ENCODE measurements at regions not wholly inside any gene's neighbourhood (a gene's known extent, or its start where the extent isn't known, plus 50 kb on each side); places are given as distances from the start of the nearest gene placed in this dataset.
"Not testable (repeated sequence)": the region's sequence is repeated elsewhere in the genome, so short reads cannot be mapped to it uniquely, and the experiment has no call there.

DNA sequence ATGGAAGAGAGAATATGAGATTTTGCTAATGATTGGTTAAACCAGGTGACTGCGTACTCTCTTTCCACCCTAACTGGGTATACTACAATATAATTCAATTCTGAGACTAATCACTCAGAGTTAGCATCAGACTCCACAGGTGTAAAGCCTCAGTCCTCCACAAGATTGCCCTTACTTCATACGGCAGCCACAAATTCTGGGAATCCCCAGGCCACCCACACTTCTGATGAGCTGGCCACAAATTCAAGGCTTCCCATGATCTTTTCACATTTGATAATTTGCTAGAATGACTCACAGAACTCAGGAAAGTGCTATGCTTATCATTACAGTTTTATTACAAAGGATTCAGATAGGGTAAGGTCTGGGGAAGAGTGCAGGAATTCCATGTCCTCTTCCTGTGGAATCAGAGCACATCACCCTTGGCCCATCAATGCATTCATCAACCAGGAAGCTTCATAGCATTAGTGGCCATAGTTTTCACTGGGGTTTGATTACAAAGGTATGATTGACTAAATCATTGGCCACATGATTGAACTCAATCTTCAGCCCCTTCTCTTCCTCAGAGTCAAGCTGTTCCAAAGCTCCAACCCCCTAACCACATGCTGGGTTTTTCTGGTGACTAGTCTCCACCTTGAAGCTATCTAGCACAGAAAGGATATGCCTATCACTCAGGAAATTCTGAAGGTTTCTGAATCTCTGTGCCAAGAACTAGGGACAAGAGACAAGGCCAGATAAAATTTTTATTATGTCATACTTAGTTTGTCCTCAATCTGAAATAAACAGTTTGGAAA is 131.7 kb downstream of the HHIPL2 start:
- no peak for DNase-seq (ENCODE audit: low spot score)

DNA sequence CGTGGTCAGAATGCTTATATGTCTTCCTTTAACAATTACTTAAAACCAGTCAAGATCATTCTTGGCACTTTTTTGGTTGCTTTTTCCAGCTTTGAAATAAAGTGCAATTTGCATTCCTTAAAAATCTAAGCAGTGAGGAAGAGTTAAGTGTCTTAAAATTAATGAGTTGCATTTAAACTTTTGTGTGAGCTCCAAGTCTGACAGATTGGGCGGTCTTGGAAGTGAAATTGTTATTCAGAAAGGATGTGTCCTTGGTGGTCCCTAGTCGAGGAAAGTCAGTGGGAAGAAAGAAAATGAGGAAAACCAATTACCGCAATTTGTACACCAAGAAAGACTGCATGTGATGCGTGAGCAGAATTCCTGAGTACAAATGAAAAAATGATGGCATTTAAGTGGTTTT is 132.5 kb downstream of the HHIPL2 start:
- DNase-seq (ENCODE audit: low spot score) = no peak

- no peak for DNase-seq (ENCODE audit: low spot score)
These were observed 133.8 kb downstream of the HHIPL2 start for GRCh38 chr1:222413991-222414549.

GRCh38 chr1:222413436-222413835 is 134.5 kb downstream of the HHIPL2 start:
- no peak for DNase-seq (ENCODE audit: low spot score)

DNA sequence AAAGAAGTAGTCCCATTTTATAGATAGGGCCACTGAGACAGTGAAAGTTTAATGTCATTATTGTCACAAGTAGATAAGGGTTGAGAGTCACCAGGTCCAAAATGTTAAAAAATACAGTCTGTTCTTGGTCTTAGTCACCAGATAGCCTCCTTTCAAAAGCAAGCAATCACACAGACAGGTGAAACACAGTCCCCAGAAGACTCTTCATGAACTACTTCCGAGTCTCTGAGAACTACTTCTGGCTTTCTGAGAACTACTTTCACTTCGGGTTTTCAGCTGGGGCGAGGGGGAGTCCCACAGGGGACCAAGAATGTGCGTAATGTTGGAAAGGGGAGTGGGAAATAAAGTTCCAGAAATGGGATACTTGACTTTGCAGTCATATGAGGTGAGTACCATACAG is 143.2 kb downstream of the HHIPL2 start:
- DNase-seq (ENCODE audit: low spot score) = no peak

- no peak for DNase-seq (ENCODE audit: low spot score)
These were observed 148.7 kb downstream of the HHIPL2 start for GRCh38 chr1:222399197-222399596.

DNA sequence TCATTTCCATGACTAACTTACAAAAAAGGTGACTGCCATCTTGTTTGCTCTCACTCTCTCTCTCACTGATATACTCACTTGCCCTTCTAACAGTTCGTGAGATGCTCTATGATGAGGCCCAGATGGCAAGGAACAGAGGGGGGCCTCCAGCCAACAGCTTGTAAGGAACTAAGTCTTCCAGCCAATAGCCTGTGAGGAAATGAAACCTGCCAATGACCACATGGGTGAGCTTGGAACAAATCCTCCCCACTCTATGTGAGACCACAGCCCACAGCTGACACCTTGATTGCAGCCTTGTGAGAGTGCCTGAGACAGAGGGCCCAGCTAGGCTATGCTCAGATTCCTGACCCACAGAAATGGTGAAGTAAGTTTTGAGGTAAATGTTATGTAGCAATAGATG is 153.7 kb downstream of the HHIPL2 start:
- no peak for DNase-seq (ENCODE audit: low spot score)

- DNase-seq (ENCODE audit: low spot score) = no peak
These were observed 155.3 kb downstream of the HHIPL2 start for GRCh38 chr1:222392556-222392955.

GRCh38 chr1:222390181-222390580 is 157.7 kb downstream of the HHIPL2 start:
- DNase-seq (ENCODE audit: low spot score) = no peak

DNA sequence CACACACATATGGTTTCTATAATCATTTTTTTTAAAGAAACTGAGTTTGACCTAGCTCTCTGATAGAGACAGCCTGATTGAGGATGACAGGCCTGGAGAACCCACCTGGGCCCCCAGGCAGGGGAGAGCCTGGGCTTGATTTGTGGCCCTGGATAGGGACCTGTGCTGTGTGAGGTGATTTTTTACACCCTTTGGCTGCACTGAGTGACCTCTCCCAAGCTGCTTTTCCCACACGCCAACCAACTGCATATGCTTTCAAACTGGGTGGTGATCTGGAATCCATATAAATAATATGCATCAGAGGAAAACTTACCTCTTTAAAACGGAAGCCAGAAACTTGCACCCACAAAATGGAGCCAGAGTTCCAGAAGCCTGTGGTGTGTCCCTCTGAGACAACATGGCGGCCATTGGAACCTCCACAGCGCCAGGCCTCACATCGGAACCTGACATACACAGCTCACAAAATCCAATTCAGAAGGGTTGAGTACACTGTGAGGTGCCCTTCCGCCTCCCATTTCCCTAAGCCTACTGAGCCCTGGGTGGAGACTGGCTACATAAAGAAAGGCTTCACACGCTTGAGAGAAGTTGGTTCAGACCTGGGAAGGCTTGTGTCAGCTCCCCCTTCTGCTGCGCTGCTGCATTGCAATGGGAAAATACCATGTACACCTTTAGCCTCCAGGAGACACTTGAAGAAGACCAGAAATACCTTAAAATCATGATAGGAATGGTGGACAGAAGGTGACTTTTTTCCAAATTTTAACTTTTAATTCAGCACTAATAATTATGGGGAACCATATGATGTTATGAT is 160.7 kb downstream of the HHIPL2 start:
- peak; percentile 21 for DNase-seq (ENCODE audit: low spot score)

DNA sequence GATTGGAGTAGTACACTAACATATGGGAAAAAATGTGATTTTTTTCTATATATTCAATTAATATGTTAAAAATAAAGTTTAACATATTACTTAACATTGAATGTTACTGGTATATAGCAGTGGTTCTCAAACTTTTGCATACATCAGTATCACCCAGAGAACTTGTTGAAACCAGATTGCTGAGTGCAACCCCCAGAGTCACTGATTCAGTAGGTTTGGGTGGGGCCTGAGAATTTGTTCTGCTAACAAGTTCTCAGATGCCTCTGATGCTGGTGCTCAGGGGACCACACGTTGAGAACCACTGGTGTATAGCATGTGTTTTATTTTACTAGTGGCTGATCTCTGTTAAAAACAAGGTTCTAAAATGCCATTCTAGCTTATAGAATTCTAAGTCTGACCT is 161.9 kb downstream of the HHIPL2 start:
- DNase-seq (ENCODE audit: low spot score) = no peak

GRCh38 chr1:222385262-222385661 is 162.6 kb downstream of the HHIPL2 start:
- no peak for DNase-seq (ENCODE audit: low spot score)

DNA sequence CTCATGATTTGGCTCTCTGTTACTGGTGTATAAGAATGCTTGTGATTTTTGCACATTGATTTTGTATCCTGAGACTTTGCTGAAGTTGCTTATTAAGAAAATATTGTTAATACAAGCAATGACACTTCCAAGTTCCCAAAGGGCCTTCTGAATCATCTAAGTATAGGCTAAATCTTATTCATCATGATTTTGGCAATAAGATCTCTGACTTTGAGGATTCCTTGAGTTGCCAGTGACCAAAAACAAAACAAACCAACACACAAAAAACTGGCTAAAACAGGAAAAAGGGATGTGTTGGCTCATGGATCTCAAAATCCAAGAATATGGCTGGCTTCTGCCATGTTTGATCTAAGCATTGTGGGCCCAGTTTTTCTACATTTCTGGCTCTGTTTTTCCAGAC is 163.4 kb downstream of the HHIPL2 start:
- no peak for DNase-seq (ENCODE audit: low spot score)

- DNase-seq (ENCODE audit: low spot score) = no peak
These were observed 165.7 kb downstream of the HHIPL2 start for GRCh38 chr1:222382171-222382570.

GRCh38 chr1:222377428-222378088 is 170.3 kb downstream of the HHIPL2 start:
- no peak for DNase-seq (ENCODE audit: low spot score)

DNA sequence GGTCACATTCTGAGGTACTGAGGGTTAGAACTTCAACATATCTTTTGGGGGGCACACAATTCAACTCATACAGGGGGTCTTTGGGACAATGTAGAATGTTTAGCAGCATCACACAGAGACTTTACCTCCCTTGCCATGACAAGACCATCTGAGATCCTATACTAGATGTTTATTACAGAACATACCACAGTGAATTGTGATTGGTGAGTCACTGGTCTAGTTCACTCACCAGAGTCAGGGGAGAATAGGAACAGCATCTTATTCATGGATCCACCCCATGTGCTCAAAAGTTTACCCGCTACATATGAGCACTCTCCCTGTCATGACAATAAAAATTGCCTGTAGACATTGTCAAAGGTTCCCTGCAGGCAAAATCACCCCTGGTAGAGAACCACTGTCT is 171.1 kb downstream of the HHIPL2 start:
- DNase-seq (ENCODE audit: low spot score) = not testable (repeated sequence)

GRCh38 chr1:222375701-222376100 is 172.2 kb downstream of the HHIPL2 start:
- DNase-seq (ENCODE audit: low spot score) = no peak

DNA sequence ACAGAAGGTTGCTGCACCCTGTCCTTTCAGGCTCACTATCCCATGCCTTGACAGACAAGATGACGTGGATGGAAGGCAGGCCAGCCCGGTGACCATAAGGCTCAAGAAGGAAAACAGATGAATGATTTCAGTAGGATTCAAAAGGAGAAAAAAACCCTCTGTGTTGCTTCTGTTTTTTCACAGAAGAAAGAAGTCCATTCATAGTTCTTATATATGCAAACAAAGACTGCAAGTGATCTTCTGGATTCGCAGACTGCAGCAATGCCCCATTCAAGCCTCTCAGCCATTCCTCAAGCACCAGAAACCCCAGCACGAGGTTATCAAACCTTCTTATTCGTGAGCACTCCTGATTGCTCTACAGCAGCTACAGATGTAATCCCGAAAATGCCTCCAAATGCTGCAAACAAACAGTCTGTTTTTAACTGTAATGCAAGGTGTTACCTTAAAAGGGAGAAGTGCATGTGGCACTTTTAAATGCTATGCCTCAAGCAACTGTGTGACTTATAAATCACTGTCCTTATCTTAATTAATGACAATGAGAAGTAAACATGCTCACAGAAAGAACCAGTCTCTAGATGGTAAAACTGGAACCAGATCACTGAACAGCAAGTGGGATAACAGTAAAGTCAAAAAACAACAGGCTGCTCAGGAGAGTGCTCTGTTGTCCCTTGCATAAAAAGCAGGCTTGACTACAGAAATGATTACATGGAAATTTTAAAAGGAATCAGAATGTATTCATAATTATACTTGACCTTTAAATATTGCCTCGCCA is 173.9 kb downstream of the HHIPL2 start:
- DNase-seq (ENCODE audit: low spot score) = no peak

- DNase-seq (ENCODE audit: low spot score) = no peak
These were observed 174.7 kb downstream of the HHIPL2 start for GRCh38 chr1:222373216-222373615.

DNA sequence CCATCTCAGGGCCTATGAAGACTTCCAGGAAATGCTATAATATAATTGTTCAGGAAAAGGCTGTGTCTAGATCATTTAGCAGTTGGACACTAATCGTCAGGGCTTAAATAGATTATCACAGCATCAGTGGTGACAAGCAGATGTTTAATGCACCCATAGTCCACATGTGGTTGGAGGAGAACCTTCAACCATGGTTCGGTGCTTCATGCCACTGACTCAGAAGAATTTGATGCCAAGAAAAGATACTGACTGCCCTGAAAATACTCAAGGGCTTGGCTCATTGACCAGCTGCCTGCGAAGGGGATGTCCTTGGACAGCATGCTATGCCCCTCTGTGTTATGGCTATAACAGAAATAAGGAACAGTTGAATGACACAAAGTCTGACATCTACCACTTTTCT is 175.7 kb downstream of the HHIPL2 start:
- no peak for DNase-seq (ENCODE audit: low spot score)

DNA sequence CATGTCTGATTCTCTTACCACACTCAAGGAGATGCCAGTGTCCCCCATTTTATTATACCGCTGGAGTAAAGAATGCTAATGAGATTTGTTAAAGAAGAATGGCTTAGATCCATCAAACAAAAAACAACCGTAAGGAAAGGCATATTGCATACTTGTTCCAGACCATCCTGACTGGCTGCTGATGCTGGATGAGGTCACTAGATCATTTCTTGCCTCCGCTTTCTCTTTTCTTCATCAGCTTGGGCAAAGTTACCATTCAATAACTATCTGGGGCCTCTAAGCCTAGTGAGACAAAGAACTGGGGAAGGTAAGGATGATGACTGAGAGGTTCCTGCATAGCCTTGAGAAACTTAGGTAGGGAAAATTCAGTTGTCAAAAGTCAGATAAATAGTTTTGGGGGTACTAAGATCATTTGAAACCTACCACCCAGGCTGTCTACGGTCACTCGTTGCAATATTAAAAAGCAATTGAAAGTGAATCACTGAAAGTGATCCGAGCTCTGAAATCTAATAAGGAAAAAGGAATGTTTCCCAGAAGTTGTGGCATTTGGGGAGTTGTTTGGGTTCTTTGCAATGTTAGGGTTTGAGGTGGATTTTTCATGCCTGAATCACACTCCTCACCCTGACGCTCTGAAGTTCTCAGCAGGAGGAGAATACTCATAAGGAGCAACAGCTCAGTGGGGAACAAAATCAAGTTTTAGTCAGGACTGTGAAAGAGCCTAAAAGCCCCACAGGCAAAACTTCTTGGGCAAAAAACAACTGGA is 176.8 kb downstream of the HHIPL2 start:
- DNase-seq (ENCODE audit: low spot score) = no peak

All from HT-29 (cell line).